IPS-18a (cell line): ENCODE measurements at regions not wholly inside any gene's neighbourhood (a gene's known extent, or its start where the extent isn't known, plus 50 kb on each side); places are given as distances from the start of the nearest gene placed in this dataset.
A peak's percentile ranks its signal among the peaks of the same experiment; 100 is the strongest.
"Not testable (repeated sequence)": the region's sequence is repeated elsewhere in the genome, so short reads cannot be mapped to it uniquely, and the experiment has no call there.

ENCODE experiments used
- H3K27ac ChIP-seq: one replicate; pipeline ENCODE4 v1.5.1; 2013; ENCODE audit warnings: low read length
- H3K27me3 ChIP-seq: one replicate; pipeline ENCODE4 v1.6.1; 2013; ENCODE audit warnings: mild to moderate bottlenecking, low read length; ENCODE audit not compliant: control insufficient read depth, insufficient read depth
- H3K36me3 ChIP-seq: one replicate; pipeline ENCODE4 v1.6.1; 2013; ENCODE audit warnings: low read depth, low read length; ENCODE audit not compliant: control insufficient read depth
- H3K4me1 ChIP-seq: one replicate; pipeline ENCODE4 v1.6.1; 2013; ENCODE audit warnings: low read depth, low read length; ENCODE audit not compliant: control insufficient read depth
- H3K4me3 ChIP-seq: one replicate; pipeline ENCODE4 v1.5.1; 2013; ENCODE audit warnings: low read length
- H3K9ac ChIP-seq: one replicate; pipeline ENCODE4 v1.6.1; 2013; ENCODE audit warnings: mild to moderate bottlenecking, low read length, moderate library complexity
- H3K9me3 ChIP-seq: one replicate; pipeline ENCODE4 v1.6.1; 2013; ENCODE audit warnings: low read depth, low read length; ENCODE audit not compliant: control insufficient read depth

- Histone ChIP-seq H3K4me1 (no peaks in the 10 kb centered on the region), H3K9ac (no peak overlapping the region), H3K4me3 (no peak overlapping the region), H3K36me3 (no peaks in the 10 kb centered on the region), H3K27me3 (no peaks in the 10 kb centered on the region), H3K27ac (no peak overlapping the region), H3K9me3 (peaks cover under 1% of the 10 kb centered on the region)
Measured at GRCh38 chr2:173521450-173522192, 166.9 kb downstream of the CDCA7 start.

GRCh38 chr2:173523497-173523896, 168.8 kb downstream of the CDCA7 start:
- Histone ChIP-seq H3K9ac (no peak overlapping the region), H3K4me1 (no peaks in the 10 kb centered on the region), H3K9me3 (peaks cover 4% of the 10 kb centered on the region), H3K27me3 (no peaks in the 10 kb centered on the region), H3K27ac (no peak overlapping the region), H3K4me3 (no peak overlapping the region), H3K36me3 (no peaks in the 10 kb centered on the region)

- H3K27ac ChIP-seq: no peak overlapping the region
- H3K9me3 ChIP-seq: peaks cover 4% of the 10 kb centered on the region
- no peaks in the 10 kb centered on the region for H3K36me3 ChIP-seq
- no peaks in the 10 kb centered on the region for H3K27me3 ChIP-seq
- no peaks in the 10 kb centered on the region for H3K4me1 ChIP-seq
- H3K4me3 ChIP-seq: no peak overlapping the region
- no peak overlapping the region for H3K9ac ChIP-seq
Measured at GRCh38 chr2:173524256-173524955, 169.7 kb downstream of the CDCA7 start.

- H3K9ac ChIP-seq: peak overlapping the region; percentile 24
- peak overlapping the region; percentile 51 for H3K4me3 ChIP-seq
- not testable (repeated sequence) for H3K4me1 ChIP-seq, H3K27ac ChIP-seq, H3K9me3 ChIP-seq, H3K36me3 ChIP-seq, H3K27me3 ChIP-seq
Measured at GRCh38 chr2:173532732-173533531, 178.3 kb downstream of the CDCA7 start.

- H3K4me3 ChIP-seq: no peak overlapping the region
- no peaks in the 10 kb centered on the region for H3K27me3 ChIP-seq
- no peak overlapping the region for H3K9ac ChIP-seq
- H3K9me3 ChIP-seq: peaks cover 4% of the 10 kb centered on the region
- H3K4me1 ChIP-seq: no peaks in the 10 kb centered on the region
- no peak overlapping the region for H3K27ac ChIP-seq
- no peaks in the 10 kb centered on the region for H3K36me3 ChIP-seq
Measured at GRCh38 chr2:173537694-173538093, 183.0 kb downstream of the CDCA7 start.

GRCh38 chr2:173539615-173540014, 184.9 kb downstream of the CDCA7 start:
- Histone ChIP-seq H3K27ac (no peak overlapping the region), H3K27me3 (no peaks in the 10 kb centered on the region), H3K36me3 (no peaks in the 10 kb centered on the region), H3K4me1 (no peaks in the 10 kb centered on the region), H3K9me3 (no peaks in the 10 kb centered on the region), H3K9ac (no peak overlapping the region), H3K4me3 (no peak overlapping the region)

- Histone ChIP-seq H3K27me3 (no peaks in the 10 kb centered on the region), H3K4me1 (no peaks in the 10 kb centered on the region), H3K27ac (no peak overlapping the region), H3K4me3 (no peak overlapping the region), H3K9me3 (no peaks in the 10 kb centered on the region), H3K9ac (no peak overlapping the region), H3K36me3 (no peaks in the 10 kb centered on the region)
Measured at GRCh38 chr2:173544641-173545363, 190.1 kb downstream of the CDCA7 start.

- no peaks in the 10 kb centered on the region for H3K9me3 ChIP-seq
- no peak overlapping the region for H3K9ac ChIP-seq
- no peaks in the 10 kb centered on the region for H3K4me1 ChIP-seq
- H3K27ac ChIP-seq: no peak overlapping the region
- H3K36me3 ChIP-seq: no peaks in the 10 kb centered on the region
- no peaks in the 10 kb centered on the region for H3K27me3 ChIP-seq
- no peak overlapping the region for H3K4me3 ChIP-seq
Measured at GRCh38 chr2:173545364-173545763, 190.7 kb downstream of the CDCA7 start.

- H3K36me3 ChIP-seq: no peaks in the 10 kb centered on the region
- H3K4me3 ChIP-seq: no peak overlapping the region
- H3K9ac ChIP-seq: no peak overlapping the region
Measured at GRCh38 chr2:173547499-173547898, 192.8 kb downstream of the CDCA7 start.

GRCh38 chr2:173550143-173550542, 195.5 kb downstream of the CDCA7 start:
- no peaks in the 10 kb centered on the region for H3K27me3 ChIP-seq
- no peaks in the 10 kb centered on the region for H3K9me3 ChIP-seq
- no peaks in the 10 kb centered on the region for H3K4me1 ChIP-seq
- H3K36me3 ChIP-seq: no peaks in the 10 kb centered on the region
- H3K27ac ChIP-seq: no peak overlapping the region
- H3K4me3 ChIP-seq: no peak overlapping the region
- H3K9ac ChIP-seq: no peak overlapping the region

More at GRCh38 chr2:173547499-173547898, 192.8 kb downstream of the CDCA7 start:
- Histone ChIP-seq H3K27me3 (no peaks in the 10 kb centered on the region), H3K27ac (no peak overlapping the region), H3K9me3 (no peaks in the 10 kb centered on the region), H3K4me1 (no peaks in the 10 kb centered on the region)

GRCh38 chr2:173552531-173552930, 197.9 kb downstream of the CDCA7 start:
- Histone ChIP-seq H3K9ac (no peak overlapping the region), H3K27ac (no peak overlapping the region), H3K36me3 (no peaks in the 10 kb centered on the region), H3K4me3 (no peak overlapping the region), H3K27me3 (no peaks in the 10 kb centered on the region), H3K9me3 (no peaks in the 10 kb centered on the region), H3K4me1 (no peaks in the 10 kb centered on the region)
